ENCODE measurements at regions not wholly inside any gene's neighbourhood (a gene's known extent, or its start where the extent isn't known, plus 50 kb on each side); places are given as distances from the start of the nearest gene placed in this dataset.

DNA sequence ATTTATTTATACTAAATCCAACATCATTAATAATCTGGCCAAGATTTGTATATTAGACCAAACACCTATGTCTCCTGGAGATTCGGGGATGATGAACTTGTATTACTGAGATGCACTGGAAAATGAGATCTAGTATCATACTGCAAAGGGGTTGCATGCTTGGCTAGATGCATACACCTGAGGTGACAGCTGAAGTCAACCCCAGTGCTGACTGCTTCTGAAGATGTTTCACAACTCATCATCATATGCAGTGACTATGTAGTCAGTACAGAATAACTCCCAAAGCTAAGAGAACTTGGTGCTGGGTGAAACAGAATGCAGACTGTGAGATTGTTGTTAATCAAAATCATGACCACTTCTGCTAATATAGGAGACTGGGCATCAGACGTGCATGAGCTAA lies 1114.2 kb downstream of the NSUN3 start:
- Mint-ChIP-seq H3K27me3 (ENCODE audit: low read depth) (no peaks in the 10 kb centered on the region), H3K27ac (no peak overlapping the region), H3K4me3 (no peak overlapping the region), H3K9me3 (no peaks in the 10 kb centered on the region), H3K36me3 (no peaks in the 10 kb centered on the region), H3K4me1 (0 out of 2 replicates have a peak, but pooled peaks cover 7% of the 10 kb centered on the region)
- POLR2A ChIA-PET: no interaction called here
- no peak for DNase-seq (ENCODE audit: low spot score)
- CTCF ChIA-PET: no interaction called here
- ATAC-seq: no peak
- TF ChIP-seq, protein P1, sequence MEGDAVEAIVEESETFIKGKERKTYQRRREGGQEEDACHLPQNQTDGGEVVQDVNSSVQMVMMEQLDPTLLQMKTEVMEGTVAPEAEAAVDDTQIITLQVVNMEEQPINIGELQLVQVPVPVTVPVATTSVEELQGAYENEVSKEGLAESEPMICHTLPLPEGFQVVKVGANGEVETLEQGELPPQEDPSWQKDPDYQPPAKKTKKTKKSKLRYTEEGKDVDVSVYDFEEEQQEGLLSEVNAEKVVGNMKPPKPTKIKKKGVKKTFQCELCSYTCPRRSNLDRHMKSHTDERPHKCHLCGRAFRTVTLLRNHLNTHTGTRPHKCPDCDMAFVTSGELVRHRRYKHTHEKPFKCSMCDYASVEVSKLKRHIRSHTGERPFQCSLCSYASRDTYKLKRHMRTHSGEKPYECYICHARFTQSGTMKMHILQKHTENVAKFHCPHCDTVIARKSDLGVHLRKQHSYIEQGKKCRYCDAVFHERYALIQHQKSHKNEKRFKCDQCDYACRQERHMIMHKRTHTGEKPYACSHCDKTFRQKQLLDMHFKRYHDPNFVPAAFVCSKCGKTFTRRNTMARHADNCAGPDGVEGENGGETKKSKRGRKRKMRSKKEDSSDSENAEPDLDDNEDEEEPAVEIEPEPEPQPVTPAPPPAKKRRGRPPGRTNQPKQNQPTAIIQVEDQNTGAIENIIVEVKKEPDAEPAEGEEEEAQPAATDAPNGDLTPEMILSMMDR (IDR thresholded peaks at IDR 0.05): no peak
- TF ChIP-seq, protein P2, sequence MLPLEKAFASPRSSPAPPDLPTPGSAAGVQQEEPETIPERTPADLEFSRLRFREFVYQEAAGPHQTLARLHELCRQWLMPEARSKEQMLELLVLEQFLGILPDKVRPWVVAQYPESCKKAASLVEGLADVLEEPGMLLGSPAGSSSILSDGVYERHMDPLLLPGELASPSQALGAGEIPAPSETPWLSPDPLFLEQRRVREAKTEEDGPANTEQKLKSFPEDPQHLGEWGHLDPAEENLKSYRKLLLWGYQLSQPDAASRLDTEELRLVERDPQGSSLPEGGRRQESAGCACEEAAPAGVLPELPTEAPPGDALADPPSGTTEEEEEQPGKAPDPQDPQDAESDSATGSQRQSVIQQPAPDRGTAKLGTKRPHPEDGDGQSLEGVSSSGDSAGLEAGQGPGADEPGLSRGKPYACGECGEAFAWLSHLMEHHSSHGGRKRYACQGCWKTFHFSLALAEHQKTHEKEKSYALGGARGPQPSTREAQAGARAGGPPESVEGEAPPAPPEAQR (CRISPR knock-in tag; IDR thresholded peaks at IDR 0.05): no peak
- TF ChIP-seq RORB (CRISPR knock-in tag; IDR thresholded peaks at IDR 0.05): no peak
- TF ChIP-seq ELF4 (CRISPR knock-in tag; IDR thresholded peaks at IDR 0.05; ENCODE audit: low read depth): no peak
- no peak for TF ChIP-seq JAZF1 (CRISPR knock-in tag; IDR thresholded peaks at IDR 0.05)
- TF ChIP-seq GABPB1 (CRISPR knock-in tag; IDR thresholded peaks at IDR 0.05): no peak
- no peak for TF ChIP-seq ETV6 (CRISPR knock-in tag; IDR thresholded peaks at IDR 0.05)
- no peak for TF ChIP-seq GTF2I (CRISPR knock-in tag; conservative IDR thresholded peaks at IDR 0.05)

DNA sequence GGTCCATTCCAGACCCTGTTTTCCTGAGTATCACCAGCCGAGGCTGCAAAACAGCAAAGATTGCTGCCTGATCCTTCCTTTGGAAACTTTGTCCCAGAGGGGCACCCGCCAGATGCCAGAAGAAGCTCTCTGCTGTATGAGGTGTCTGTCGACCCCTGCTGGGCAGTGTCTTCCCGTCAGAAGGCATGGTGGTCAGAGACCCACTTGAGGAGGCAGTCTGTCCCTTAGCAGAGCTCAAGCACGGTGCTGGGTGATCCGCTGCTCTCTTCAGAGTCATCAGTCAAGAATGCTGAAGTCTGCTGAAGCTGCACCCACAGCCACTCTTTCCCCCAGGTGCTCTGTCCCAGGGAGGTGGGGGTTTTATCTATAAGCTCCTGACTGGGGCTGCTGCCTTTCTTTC lies 1121.2 kb downstream of the NSUN3 start:
- Mint-ChIP-seq H3K9me3 (peaks cover 11% of the 10 kb centered on the region), H3K4me1 (peaks cover 3% of the 10 kb centered on the region; the same call in 1 of the 2 replicates), H3K4me3 (no peak overlapping the region), H3K36me3 (peaks cover 3% of the 10 kb centered on the region; the same call in 1 of the 2 replicates), H3K27ac (no peak overlapping the region), H3K27me3 (ENCODE audit: low read depth) (no peaks in the 10 kb centered on the region; the same call in 1 of the 2 replicates)
- ATAC-seq: no peak
- TF ChIP-seq, protein P3, sequence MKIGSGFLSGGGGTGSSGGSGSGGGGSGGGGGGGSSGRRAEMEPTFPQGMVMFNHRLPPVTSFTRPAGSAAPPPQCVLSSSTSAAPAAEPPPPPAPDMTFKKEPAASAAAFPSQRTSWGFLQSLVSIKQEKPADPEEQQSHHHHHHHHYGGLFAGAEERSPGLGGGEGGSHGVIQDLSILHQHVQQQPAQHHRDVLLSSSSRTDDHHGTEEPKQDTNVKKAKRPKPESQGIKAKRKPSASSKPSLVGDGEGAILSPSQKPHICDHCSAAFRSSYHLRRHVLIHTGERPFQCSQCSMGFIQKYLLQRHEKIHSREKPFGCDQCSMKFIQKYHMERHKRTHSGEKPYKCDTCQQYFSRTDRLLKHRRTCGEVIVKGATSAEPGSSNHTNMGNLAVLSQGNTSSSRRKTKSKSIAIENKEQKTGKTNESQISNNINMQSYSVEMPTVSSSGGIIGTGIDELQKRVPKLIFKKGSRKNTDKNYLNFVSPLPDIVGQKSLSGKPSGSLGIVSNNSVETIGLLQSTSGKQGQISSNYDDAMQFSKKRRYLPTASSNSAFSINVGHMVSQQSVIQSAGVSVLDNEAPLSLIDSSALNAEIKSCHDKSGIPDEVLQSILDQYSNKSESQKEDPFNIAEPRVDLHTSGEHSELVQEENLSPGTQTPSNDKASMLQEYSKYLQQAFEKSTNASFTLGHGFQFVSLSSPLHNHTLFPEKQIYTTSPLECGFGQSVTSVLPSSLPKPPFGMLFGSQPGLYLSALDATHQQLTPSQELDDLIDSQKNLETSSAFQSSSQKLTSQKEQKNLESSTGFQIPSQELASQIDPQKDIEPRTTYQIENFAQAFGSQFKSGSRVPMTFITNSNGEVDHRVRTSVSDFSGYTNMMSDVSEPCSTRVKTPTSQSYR (CRISPR knock-in tag; IDR thresholded peaks at IDR 0.05): no peak
- no peak for DNase-seq (ENCODE audit: low spot score)
- POLR2A ChIA-PET: interaction anchor here (0.6 kb wide), 1 partner anchor 660 kb away, joined by 3 read pairs; no protein-coding TSS in a partner anchor
- CTCF ChIA-PET: no interaction called here

DNA sequence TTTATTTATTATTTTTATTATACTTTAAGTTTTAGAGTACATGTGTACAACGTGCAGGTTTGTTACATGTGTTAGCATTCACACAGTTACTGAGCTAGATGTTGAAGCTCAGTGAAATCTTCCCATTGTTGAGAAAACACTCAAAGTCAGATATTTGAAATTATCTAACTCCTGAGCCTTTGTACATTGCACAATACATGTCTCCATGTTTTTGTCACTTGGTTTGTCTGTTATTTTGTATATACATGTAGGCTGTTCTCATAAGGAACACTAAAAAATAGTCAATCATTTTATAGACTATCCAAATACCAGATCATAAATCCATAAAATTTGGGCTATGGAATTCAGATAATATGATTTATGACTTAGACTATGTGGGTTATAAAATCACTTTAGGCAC lies 1126.5 kb downstream of the NSUN3 start:
- TF ChIP-seq NR2C2 (CRISPR knock-in tag; IDR thresholded peaks at IDR 0.05) (no peak), TEAD1 (CRISPR knock-in tag; IDR thresholded peaks at IDR 0.05) (no peak), TCF7 (CRISPR knock-in tag; IDR thresholded peaks at IDR 0.05; ENCODE audit: low read depth) (no peak), NFYB (CRISPR knock-in tag; conservative IDR thresholded peaks at IDR 0.05; ENCODE audit: low read depth) (no peak), CREM (CRISPR knock-in tag; IDR thresholded peaks at IDR 0.05) (no peak), MXD4 (CRISPR knock-in tag; IDR thresholded peaks at IDR 0.05; ENCODE audit: borderline replicate concordance) (no peak), ATF1 (CRISPR knock-in tag; IDR thresholded peaks at IDR 0.05) (no peak), TP53 (CRISPR knock-in tag; IDR thresholded peaks at IDR 0.05) (no peak), ZNF232 (CRISPR knock-in tag; IDR thresholded peaks at IDR 0.05) (no peak), OVOL2 (CRISPR knock-in tag; IDR thresholded peaks at IDR 0.05; ENCODE audit: borderline replicate concordance) (no peak)
- TF ChIP-seq, protein P4, sequence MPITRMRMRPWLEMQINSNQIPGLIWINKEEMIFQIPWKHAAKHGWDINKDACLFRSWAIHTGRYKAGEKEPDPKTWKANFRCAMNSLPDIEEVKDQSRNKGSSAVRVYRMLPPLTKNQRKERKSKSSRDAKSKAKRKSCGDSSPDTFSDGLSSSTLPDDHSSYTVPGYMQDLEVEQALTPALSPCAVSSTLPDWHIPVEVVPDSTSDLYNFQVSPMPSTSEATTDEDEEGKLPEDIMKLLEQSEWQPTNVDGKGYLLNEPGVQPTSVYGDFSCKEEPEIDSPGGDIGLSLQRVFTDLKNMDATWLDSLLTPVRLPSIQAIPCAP (CRISPR knock-in tag; IDR thresholded peaks at IDR 0.05): no peak
- TF ChIP-seq, protein P5, sequence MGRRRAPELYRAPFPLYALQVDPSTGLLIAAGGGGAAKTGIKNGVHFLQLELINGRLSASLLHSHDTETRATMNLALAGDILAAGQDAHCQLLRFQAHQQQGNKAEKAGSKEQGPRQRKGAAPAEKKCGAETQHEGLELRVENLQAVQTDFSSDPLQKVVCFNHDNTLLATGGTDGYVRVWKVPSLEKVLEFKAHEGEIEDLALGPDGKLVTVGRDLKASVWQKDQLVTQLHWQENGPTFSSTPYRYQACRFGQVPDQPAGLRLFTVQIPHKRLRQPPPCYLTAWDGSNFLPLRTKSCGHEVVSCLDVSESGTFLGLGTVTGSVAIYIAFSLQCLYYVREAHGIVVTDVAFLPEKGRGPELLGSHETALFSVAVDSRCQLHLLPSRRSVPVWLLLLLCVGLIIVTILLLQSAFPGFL (CRISPR knock-in tag; IDR thresholded peaks at IDR 0.05; ENCODE audit: borderline replicate concordance): no peak
- TF ChIP-seq, protein P6, sequence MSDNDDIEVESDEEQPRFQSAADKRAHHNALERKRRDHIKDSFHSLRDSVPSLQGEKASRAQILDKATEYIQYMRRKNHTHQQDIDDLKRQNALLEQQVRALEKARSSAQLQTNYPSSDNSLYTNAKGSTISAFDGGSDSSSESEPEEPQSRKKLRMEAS (CRISPR knock-in tag; IDR thresholded peaks at IDR 0.05): no peak
- TF ChIP-seq, protein P7, sequence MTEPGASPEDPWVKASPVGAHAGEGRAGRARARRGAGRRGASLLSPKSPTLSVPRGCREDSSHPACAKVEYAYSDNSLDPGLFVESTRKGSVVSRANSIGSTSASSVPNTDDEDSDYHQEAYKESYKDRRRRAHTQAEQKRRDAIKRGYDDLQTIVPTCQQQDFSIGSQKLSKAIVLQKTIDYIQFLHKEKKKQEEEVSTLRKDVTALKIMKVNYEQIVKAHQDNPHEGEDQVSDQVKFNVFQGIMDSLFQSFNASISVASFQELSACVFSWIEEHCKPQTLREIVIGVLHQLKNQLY (CRISPR knock-in tag; IDR thresholded peaks at IDR 0.05): no peak
- Mint-ChIP-seq H3K27me3 (ENCODE audit: low read depth) (no peaks in the 10 kb centered on the region), H3K4me3 (no peak overlapping the region), H3K9me3 (no peaks in the 10 kb centered on the region), H3K36me3 (no peaks in the 10 kb centered on the region), H3K4me1 (peaks cover 3% of the 10 kb centered on the region; the same call in 1 of the 2 replicates), H3K27ac (no peak overlapping the region)
- ATAC-seq (no peak), DNase-seq (ENCODE audit: low spot score) (no peak)
- CTCF ChIA-PET: no interaction called here
- POLR2A ChIA-PET: no interaction called here

Measured in WTC11 (cell line).